CD4-positive, alpha-beta T cell (primary cell): ENCODE measurements at regions not wholly inside any gene's neighbourhood (a gene's known extent, or its start where the extent isn't known, plus 50 kb on each side); places are given as distances from the start of the nearest gene placed in this dataset.

Experiments
- ATAC-seq: fragments of 200-7000 bp; cut with Tn5 transposase; one replicate; pipeline ENCODE4 v1.10.0; 2022; ENCODE audit warnings: mild to moderate bottlenecking; ENCODE audit not compliant: poor library complexity
- CTCF ChIA-PET: fragments of 350-600 bp; sonication (Branson Sonifier 250); formaldehyde crosslinking; loops from one replicate; lab custom pipeline; 2021; ENCODE audit warnings: antibody characterized with exemption, inconsistent platforms; lab: Charles Lee
- POLR2A ChIA-PET: fragments of 350-600 bp; sonication (Branson Sonifier 250); formaldehyde crosslinking; loops from one replicate; lab custom pipeline; 2021; ENCODE audit warnings: antibody characterized with exemption, inconsistent platforms; lab: Charles Lee
- DNase-seq, 14 experiments: peaks; one replicate each; pipeline ENCODE4 v3.0.0-alpha.2; 2013 to 2020; ENCODE audit warnings: mixed read lengths in 2 of 14
- H3K27ac ChIP-seq, 2 donors: one replicate each; pipeline versions ENCODE4 v1.5.1 to v1.7.0; 2013; ENCODE audit warnings: low read length in 2 of 2, low read depth in 1 of 2, mild to moderate bottlenecking in 1 of 2
- H3K27me3 ChIP-seq, 2 experiments: 1 replicate in 1 of 2; 2 replicates in 1 of 2; pipeline versions ENCODE4 v1.6.1 to v1.7.0; 2013; ENCODE audit warnings: low read length in 2 of 2, control low read depth in 1 of 2, mild to moderate bottlenecking in 1 of 2, moderate library complexity in 1 of 2; ENCODE audit not compliant: insufficient read depth in 2 of 2, control insufficient read depth in 1 of 2
- H3K36me3 ChIP-seq: one replicate; pipeline ENCODE4 v1.6.1; 2013; ENCODE audit warnings: low read length, control low read depth; ENCODE audit not compliant: insufficient read depth
- H3K4me1 ChIP-seq: one replicate; pipeline ENCODE4 v1.6.1; 2013; ENCODE audit warnings: low read length, control low read depth; ENCODE audit not compliant: insufficient read depth
- H3K4me3 ChIP-seq: one replicate; pipeline ENCODE4 v1.5.1; 2013; ENCODE audit warnings: mild to moderate bottlenecking, low read length, moderate library complexity
- H3K9me3 ChIP-seq, 2 experiments: 1 replicate in 1 of 2; 2 replicates in 1 of 2; pipeline versions ENCODE4 v1.6.1 to v1.7.0; 2013; ENCODE audit warnings: low read length in 2 of 2, mild to moderate bottlenecking in 2 of 2, control low read depth in 1 of 2, moderate library complexity in 1 of 2; ENCODE audit not compliant: control insufficient read depth in 1 of 2, insufficient read depth in 1 of 2
- H3K27ac Mint-ChIP-seq: one replicate; pipeline ENCODE4 v1.8.0; 2020; ENCODE audit warnings: mixed read lengths
- H3K27me3 Mint-ChIP-seq: one replicate; pipeline ENCODE4 v1.8.0; 2021; ENCODE audit warnings: mixed read lengths
- H3K36me3 Mint-ChIP-seq: one replicate; pipeline ENCODE4 v1.8.0; 2021; ENCODE audit warnings: low read depth, mixed read lengths
- H3K4me1 Mint-ChIP-seq: one replicate; pipeline ENCODE4 v1.8.0; 2021; ENCODE audit warnings: low read depth, mixed read lengths
- H3K4me3 Mint-ChIP-seq: one replicate; pipeline ENCODE4 v1.8.0; 2020; ENCODE audit warnings: mild to moderate bottlenecking, mixed read lengths
- H3K9me3 Mint-ChIP-seq: one replicate; pipeline ENCODE4 v1.8.0; 2020; ENCODE audit warnings: mixed read lengths
- CTCF ChIP-seq: fragments of 200-600 bp; IDR thresholded peaks from one replicate; pipeline ENCODE4 v1.8.0; 2022; ENCODE audit warnings: antibody characterized with exemption, mild to moderate bottlenecking
- intact Hi-C, 2 experiments: fragments of 100-400 bp; cut with DNase I in 1 of 2; cut with micrococcal nuclease in 1 of 2; formaldehyde crosslinking; loops; one replicate each; pipeline versions ENCODE4 v1.15.1 to v1.9.0; 2023 to 2025; cut with DNase I, micrococcal nuclease

GRCh38 chr11:103548838-103549237 lies 439.6 kb downstream of the DYNC2H1 start:
- Histone ChIP-seq H3K36me3 (no peaks in the 10 kb centered on the region), H3K4me3 (no peak overlapping the region), H3K27ac (no peak overlapping the region), H3K27me3 (no peaks in the 10 kb centered on the region), H3K9me3 (no peaks in the 10 kb centered on the region), H3K4me1 (no peaks in the 10 kb centered on the region)
- TF ChIP-seq CTCF, result no peak
- H3K4me1 Mint-ChIP-seq, result no peaks in the 10 kb centered on the region
- no peak for DNase-seq
- intact Hi-C loops, result no loop called here
- H3K36me3 Mint-ChIP-seq, result no peaks in the 10 kb centered on the region
- no peaks in the 10 kb centered on the region for H3K27me3 Mint-ChIP-seq
- ChIA-PET CTCF (no interaction called here), POLR2A (no interaction called here)
- H3K27ac Mint-ChIP-seq, result no peak overlapping the region
- no peak overlapping the region for H3K4me3 Mint-ChIP-seq
- H3K9me3 Mint-ChIP-seq, result no peaks in the 10 kb centered on the region
- no peak for ATAC-seq

GRCh38 chr11:103550811-103551210 lies 441.6 kb downstream of the DYNC2H1 start:
- no peak for TF ChIP-seq CTCF
- Histone ChIP-seq H3K27me3 (no peaks in the 10 kb centered on the region), H3K36me3 (no peaks in the 10 kb centered on the region), H3K4me3 (no peak overlapping the region), H3K4me1 (no peaks in the 10 kb centered on the region), H3K27ac (no peak overlapping the region), H3K9me3 (no peaks in the 10 kb centered on the region)
- Mint-ChIP-seq H3K4me1 (no peaks in the 10 kb centered on the region), H3K27ac (no peak overlapping the region), H3K27me3 (no peaks in the 10 kb centered on the region), H3K9me3 (no peaks in the 10 kb centered on the region), H3K36me3 (no peaks in the 10 kb centered on the region), H3K4me3 (no peak overlapping the region)
- ChIA-PET POLR2A (no interaction called here), CTCF (no interaction called here)
- ATAC-seq (no peak), DNase-seq (no peak)
- intact Hi-C loops, result no loop called here

- no peaks in the 10 kb centered on the region for H3K36me3 ChIP-seq
- H3K27me3 ChIP-seq, result no peaks in the 10 kb centered on the region
- no peak overlapping the region for H3K27ac ChIP-seq
- intact Hi-C loops, result no loop called here
- H3K4me1 ChIP-seq, result no peaks in the 10 kb centered on the region
- no peaks in the 10 kb centered on the region for H3K9me3 ChIP-seq
- ChIA-PET CTCF (no interaction called here), POLR2A (no interaction called here)
- DNase-seq (no peak), ATAC-seq (no peak)
- H3K4me3 ChIP-seq, result no peak overlapping the region
- no peaks in the 10 kb centered on the region for H3K9me3 Mint-ChIP-seq
- H3K4me3 Mint-ChIP-seq, result no peak overlapping the region
- TF ChIP-seq CTCF, result no peak
- H3K4me1 Mint-ChIP-seq, result no peaks in the 10 kb centered on the region
- H3K36me3 Mint-ChIP-seq, result no peaks in the 10 kb centered on the region
- no peaks in the 10 kb centered on the region for H3K27me3 Mint-ChIP-seq
- no peak overlapping the region for H3K27ac Mint-ChIP-seq
Observed at GRCh38 chr11:103552086-103552485, 442.9 kb downstream of the DYNC2H1 start.
